Neural cell (in vitro differentiated cells): ENCODE measurements at regions not wholly inside any gene's neighbourhood (a gene's known extent, or its start where the extent isn't known, plus 50 kb on each side); places are given as distances from the start of the nearest gene placed in this dataset.

Experiments used
- H2AFZ ChIP-seq: fragments of 200-600, 300-800 bp; sonication (generic), shearing (Covaris generic); 2 replicates; pipeline ENCODE4 v1.6.0; 2014; ENCODE audit warnings: low read depth, mild to moderate bottlenecking, antibody characterized with exemption, low read length, moderate library complexity
- H3F3A ChIP-seq: fragments of 200-600 bp; shearing (Covaris generic); 2 replicates; pipeline ENCODE4 v1.6.1; 2016; ENCODE audit warnings: mild to moderate bottlenecking, moderate library complexity, mixed read lengths, antibody characterized with exemption, low read length; ENCODE audit not compliant: insufficient read depth, poor library complexity, severe bottlenecking
- H3K27ac ChIP-seq: fragments of 200-600, 300-800 bp; sonication (generic), shearing (Covaris generic); 2 replicates; pipeline ENCODE4 v1.5.1; 2014; ENCODE audit warnings: mild to moderate bottlenecking, low read length, moderate library complexity
- H3K27me3 ChIP-seq: fragments of 300-800, 200-600 bp; sonication (generic), shearing (Covaris generic); 2 replicates; pipeline ENCODE4 v1.6.0; 2014; ENCODE audit warnings: mild to moderate bottlenecking, low read depth, low read length, moderate library complexity; ENCODE audit not compliant: insufficient read depth
- H3K36me3 ChIP-seq: fragments of 300-800, 200-600 bp; sonication (generic), shearing (Covaris generic); 2 replicates; pipeline ENCODE4 v1.5.1; 2014; ENCODE audit warnings: mild to moderate bottlenecking, antibody characterized with exemption, low read length, moderate library complexity; ENCODE audit not compliant: insufficient read depth
- H3K4me2 ChIP-seq: fragments of 300-800, 200-600 bp; sonication (generic), shearing (Covaris generic); 2 replicates; pipeline ENCODE4 v1.6.0; 2014; ENCODE audit warnings: mild to moderate bottlenecking, low read length
- H3K4me3 ChIP-seq: fragments of 300-800, 200-600 bp; sonication (generic), shearing (Covaris generic); 2 replicates; pipeline ENCODE4 v1.5.1; 2014; ENCODE audit warnings: mild to moderate bottlenecking, low read length, moderate library complexity
- H3K79me2 ChIP-seq: fragments of 200-600 bp; shearing (Covaris generic); replicated peaks from 2 replicates; pipeline ENCODE4 v1.6.0; 2014; ENCODE audit warnings: mild to moderate bottlenecking, low read length, moderate library complexity; ENCODE audit not compliant: insufficient read depth
- H3K9ac ChIP-seq: fragments of 300-800, 200-600 bp; sonication (generic), shearing (Covaris generic); 2 replicates; pipeline ENCODE4 v1.6.1; 2016; ENCODE audit warnings: mild to moderate bottlenecking, low read length, mixed read lengths
- H3K9me2 ChIP-seq: fragments of 200-600 bp; shearing (Covaris generic); 2 replicates; pipeline ENCODE4 v1.6.1; 2016; ENCODE audit warnings: mild to moderate bottlenecking, low read length, mixed read lengths; ENCODE audit not compliant: insufficient read depth
- H3K9me3 ChIP-seq: fragments of 200-600, 300-800 bp; sonication (generic), shearing (Covaris generic); 2 replicates; pipeline ENCODE4 v1.6.1; 2016; ENCODE audit warnings: mild to moderate bottlenecking, mixed run types, low read length, moderate library complexity, mixed read lengths
- H4K20me1 ChIP-seq: fragments of 200-600 bp; shearing (Covaris generic); 2 replicates; pipeline ENCODE4 v1.6.1; 2016; ENCODE audit warnings: mild to moderate bottlenecking, mixed run types; ENCODE audit not compliant: insufficient read depth
- CTCF ChIP-seq: fragments of 450-650 bp; IDR thresholded peaks from 2 replicates; pipeline ENCODE4 v1.5.1; 2014; ENCODE audit warnings: antibody characterized with exemption, mild to moderate bottlenecking, moderate library complexity; ENCODE audit not compliant: poor library complexity, severe bottlenecking
- EP300 ChIP-seq: fragments of 450-650 bp; conservative IDR thresholded peaks from 2 replicates; pipeline ENCODE4 v1.6.1; 2014; ENCODE audit warnings: antibody characterized with exemption, mild to moderate bottlenecking, moderate library complexity; ENCODE audit not compliant: poor library complexity, severe bottlenecking
- EZH2 ChIP-seq: fragments of 200-600, 300-800 bp; shearing (Covaris generic), sonication (generic); IDR thresholded peaks from 2 replicates; pipeline ENCODE4 v1.6.1; 2014; ENCODE audit warnings: antibody characterized with exemption, low read length, borderline replicate concordance, mild to moderate bottlenecking; ENCODE audit not compliant: insufficient read depth, poor library complexity, severe bottlenecking
- MXI1 ChIP-seq: fragments of 450-650 bp; conservative IDR thresholded peaks from 2 replicates; pipeline ENCODE4 v1.6.1; 2014; ENCODE audit warnings: antibody characterized with exemption, mild to moderate bottlenecking; ENCODE audit not compliant: poor library complexity, severe bottlenecking
- POLR2AphosphoS5 ChIP-seq: IDR thresholded peaks from 2 replicates; pipeline ENCODE4 v1.6.1; 2012
- RAD21 ChIP-seq: fragments of 450-650 bp; conservative IDR thresholded peaks from 2 replicates; pipeline ENCODE4 v1.6.1; 2014; ENCODE audit warnings: antibody characterized with exemption, mild to moderate bottlenecking, moderate library complexity
- TAF1 ChIP-seq: IDR thresholded peaks from 2 replicates; pipeline ENCODE4 v1.6.1; 2012; ENCODE audit warnings: low read depth
- TF ChIP-seq, protein P1 (sequence below): IDR thresholded peaks from 2 replicates; pipeline ENCODE4 v1.6.1; 2012; ENCODE audit warnings: borderline replicate concordance

- Histone ChIP-seq H3K36me3 (no peaks in the 10 kb centered on the region), H3K9ac (no peak overlapping the region), H3K27ac (no peak overlapping the region), H2AFZ (no peak overlapping the region), H3K4me2 (no peak overlapping the region), H3K27me3 (no peaks in the 10 kb centered on the region), H3K79me2 (no peaks in the 10 kb centered on the region), H3K4me3 (no peak overlapping the region), H3F3A (no peaks in the 10 kb centered on the region), H3K9me3 (no peaks in the 10 kb centered on the region), H3K9me2 (no peaks in the 10 kb centered on the region), H4K20me1 (no peaks in the 10 kb centered on the region)
- no peak for TF ChIP-seq EZH2
- no peak for TF ChIP-seq EP300
- TF ChIP-seq TAF1, result no peak
- TF ChIP-seq CTCF, result no peak
- no peak for TF ChIP-seq RAD21
- TF ChIP-seq, protein P1, sequence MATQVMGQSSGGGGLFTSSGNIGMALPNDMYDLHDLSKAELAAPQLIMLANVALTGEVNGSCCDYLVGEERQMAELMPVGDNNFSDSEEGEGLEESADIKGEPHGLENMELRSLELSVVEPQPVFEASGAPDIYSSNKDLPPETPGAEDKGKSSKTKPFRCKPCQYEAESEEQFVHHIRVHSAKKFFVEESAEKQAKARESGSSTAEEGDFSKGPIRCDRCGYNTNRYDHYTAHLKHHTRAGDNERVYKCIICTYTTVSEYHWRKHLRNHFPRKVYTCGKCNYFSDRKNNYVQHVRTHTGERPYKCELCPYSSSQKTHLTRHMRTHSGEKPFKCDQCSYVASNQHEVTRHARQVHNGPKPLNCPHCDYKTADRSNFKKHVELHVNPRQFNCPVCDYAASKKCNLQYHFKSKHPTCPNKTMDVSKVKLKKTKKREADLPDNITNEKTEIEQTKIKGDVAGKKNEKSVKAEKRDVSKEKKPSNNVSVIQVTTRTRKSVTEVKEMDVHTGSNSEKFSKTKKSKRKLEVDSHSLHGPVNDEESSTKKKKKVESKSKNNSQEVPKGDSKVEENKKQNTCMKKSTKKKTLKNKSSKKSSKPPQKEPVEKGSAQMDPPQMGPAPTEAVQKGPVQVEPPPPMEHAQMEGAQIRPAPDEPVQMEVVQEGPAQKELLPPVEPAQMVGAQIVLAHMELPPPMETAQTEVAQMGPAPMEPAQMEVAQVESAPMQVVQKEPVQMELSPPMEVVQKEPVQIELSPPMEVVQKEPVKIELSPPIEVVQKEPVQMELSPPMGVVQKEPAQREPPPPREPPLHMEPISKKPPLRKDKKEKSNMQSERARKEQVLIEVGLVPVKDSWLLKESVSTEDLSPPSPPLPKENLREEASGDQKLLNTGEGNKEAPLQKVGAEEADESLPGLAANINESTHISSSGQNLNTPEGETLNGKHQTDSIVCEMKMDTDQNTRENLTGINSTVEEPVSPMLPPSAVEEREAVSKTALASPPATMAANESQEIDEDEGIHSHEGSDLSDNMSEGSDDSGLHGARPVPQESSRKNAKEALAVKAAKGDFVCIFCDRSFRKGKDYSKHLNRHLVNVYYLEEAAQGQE, result no peak
- no peak for TF ChIP-seq MXI1
Observed at GRCh38 chr13:44833626-44834025, 155.6 kb downstream of the NUFIP1 start.

GRCh38 chr13:44833139-44833538 is 156.1 kb downstream of the NUFIP1 start:
- no peaks in the 10 kb centered on the region for H3K9me2 ChIP-seq
- TF ChIP-seq POLR2AphosphoS5 (no peak), EP300 (no peak), RAD21 (no peak)
- TF ChIP-seq, protein P1, result no peak
- H3K4me3 ChIP-seq, result no peak overlapping the region
- no peaks in the 10 kb centered on the region for H4K20me1 ChIP-seq
- no peaks in the 10 kb centered on the region for H3K27me3 ChIP-seq
- H3K36me3 ChIP-seq, result no peaks in the 10 kb centered on the region
- no peaks in the 10 kb centered on the region for H3K9me3 ChIP-seq
- no peaks in the 10 kb centered on the region for H3K79me2 ChIP-seq
- H3K27ac ChIP-seq, result no peak overlapping the region
- no peaks in the 10 kb centered on the region for H3F3A ChIP-seq
- H2AFZ ChIP-seq, result no peak overlapping the region
- no peak overlapping the region for H3K9ac ChIP-seq
- H3K4me2 ChIP-seq, result no peak overlapping the region
